Loucy (cell line): ENCODE measurements at regions not wholly inside any gene's neighbourhood (a gene's known extent, or its start where the extent isn't known, plus 50 kb on each side); places are given as distances from the start of the nearest gene placed in this dataset.

Experiments used
- CTCF ChIP-seq: fragments of 200-600 bp; sonication (generic); conservative IDR thresholded peaks from 2 replicates; pipeline ENCODE4 v1.5.1; 2014; ENCODE audit warnings: mild to moderate bottlenecking, antibody characterized with exemption, low read length
- EZH2phosphoT487 ChIP-seq: fragments of 200-600 bp; IDR thresholded peaks from 2 replicates; pipeline ENCODE4 v1.6.1; 2018; ENCODE audit warnings: antibody characterized with exemption, mild to moderate bottlenecking, moderate library complexity, borderline replicate concordance

GRCh38 chrX:12052109-12052508 is 86.2 kb upstream of the FRMPD4 start:
- TF ChIP-seq CTCF (no peak), EZH2phosphoT487 (no peak)
